Endothelial cell of umbilical vein (primary cell): ENCODE measurements at regions not wholly inside any gene's neighbourhood (a gene's known extent, or its start where the extent isn't known, plus 50 kb on each side); places are given as distances from the start of the nearest gene placed in this dataset.
A peak's percentile ranks its signal among the peaks of the same experiment; 100 is the strongest.

Source experiments
- BruUV-seq: library from RNA; stranded (reverse); fragments of 400-500 nt; replicated peaks from 2 replicates; lab custom pipeline; 2021; lab: Mats Ljungman, UMichigan
- CTCF ChIA-PET: fragments of 300-600, 350-600 bp; sonication (Branson Sonifier 250); formaldehyde crosslinking; loops from one replicate; lab custom pipeline; 2021; ENCODE audit warnings: antibody characterized with exemption, inconsistent platforms; lab: Charles Lee
- POLR2A ChIA-PET: fragments of 300-600, 350-600 bp; sonication (Branson Sonifier 250); formaldehyde crosslinking; loops from one replicate; lab custom pipeline; 2021; ENCODE audit warnings: antibody characterized with exemption, inconsistent platforms; lab: Charles Lee
- DNase-seq: peaks from one replicate; pipeline ENCODE4 v3.0.0-alpha.2; 2011; ENCODE audit warnings: low read depth, low spot score
- FAIRE-seq: peaks from 2 replicates; lab custom pipeline; 2011; peaks lifted over from hg19 to GRCh38; lab: Jason Lieb, UNC
- H2AFZ ChIP-seq: 2 replicates; pipeline ENCODE4 v1.6.0; 2012; ENCODE audit warnings: low read depth, low read length, control low read depth, inconsistent platforms
- H3K27ac ChIP-seq: 2 replicates; pipeline ENCODE4 v1.5.1; 2011; ENCODE audit warnings: low read depth, mild to moderate bottlenecking, control low read depth, low read length, moderate library complexity; ENCODE audit not compliant: insufficient read depth
- H3K27me3 ChIP-seq, 2 experiments: 2 replicates each; pipeline versions ENCODE4 v1.6.0 to v1.6.1; 2011; ENCODE audit warnings: low read length in 2 of 2, mixed read lengths in 1 of 2; ENCODE audit not compliant: control insufficient read depth in 2 of 2, insufficient read depth in 2 of 2
- H3K36me3 ChIP-seq, 2 experiments: 2 replicates in 1 of 2; 3 replicates in 1 of 2; pipeline ENCODE4 v1.5.1; 2011; ENCODE audit warnings: low read length in 2 of 2, mild to moderate bottlenecking in 1 of 2, moderate library complexity in 1 of 2; ENCODE audit not compliant: control insufficient read depth in 2 of 2, insufficient read depth in 2 of 2; ENCODE audit errors: extremely low read depth in 1 of 2
- H3K4me1 ChIP-seq: 3 replicates; pipeline ENCODE4 v1.5.1; 2011; ENCODE audit warnings: mild to moderate bottlenecking, low read length; ENCODE audit not compliant: control insufficient read depth, insufficient read depth; ENCODE audit errors: extremely low read depth
- H3K4me2 ChIP-seq: 2 replicates; pipeline ENCODE4 v1.6.1; 2011; ENCODE audit warnings: low read length, control low read depth, mixed read lengths; ENCODE audit not compliant: insufficient read depth
- H3K4me3 ChIP-seq, 3 experiments: fragments of 200-600 bp in 1 of 3; sonication (generic), shearing (Covaris generic) in 1 of 3; replicated peaks in 1 of 3; 2 replicates each; pipeline ENCODE4 v1.5.1; 2011 to 2016; ENCODE audit warnings: control low read depth in 3 of 3, low read length in 3 of 3, mild to moderate bottlenecking in 2 of 3, inconsistent platforms in 1 of 3, low read depth in 1 of 3, moderate library complexity in 1 of 3; ENCODE audit not compliant: insufficient read depth in 1 of 3
- H3K79me2 ChIP-seq: 2 replicates; pipeline ENCODE4 v1.6.0; 2012; ENCODE audit warnings: low read length, inconsistent platforms; ENCODE audit not compliant: control insufficient read depth, insufficient read depth
- H3K9ac ChIP-seq: replicated peaks from 2 replicates; pipeline ENCODE3; 2011; ENCODE audit warnings: low read length, control low read depth; ENCODE audit not compliant: insufficient read depth; ENCODE audit errors: extremely low read depth
- H3K9me1 ChIP-seq: replicated peaks from 3 replicates; pipeline ENCODE4 v1.6.0; 2011; ENCODE audit warnings: mild to moderate bottlenecking, low read length; ENCODE audit not compliant: control insufficient read depth, insufficient read depth; ENCODE audit errors: extremely low read depth
- H3K9me3 ChIP-seq: replicated peaks from 2 replicates; pipeline ENCODE4 v1.5.1; 2012; ENCODE audit warnings: low read length, inconsistent platforms; ENCODE audit not compliant: control insufficient read depth, insufficient read depth
- H4K20me1 ChIP-seq: replicated peaks from 2 replicates; pipeline ENCODE3; 2011; ENCODE audit warnings: mild to moderate bottlenecking, low read length; ENCODE audit not compliant: control insufficient read depth, insufficient read depth; ENCODE audit errors: extremely low read depth
- EZH2 ChIP-seq: IDR thresholded peaks from 2 replicates; pipeline ENCODE4 v1.6.1; 2012; ENCODE audit warnings: borderline replicate concordance, low read depth, mild to moderate bottlenecking, moderate library complexity, low read length, inconsistent platforms; ENCODE audit not compliant: severe bottlenecking
- FOS ChIP-seq: IDR thresholded peaks from 2 replicates; pipeline ENCODE4 v1.6.1; 2011; ENCODE audit warnings: mild to moderate bottlenecking, low read length, moderate library complexity, borderline replicate concordance; ENCODE audit not compliant: insufficient read depth
- GATA2 ChIP-seq: IDR thresholded peaks from 2 replicates; pipeline ENCODE4 v1.7.0; 2011; ENCODE audit warnings: low read depth, mild to moderate bottlenecking, moderate library complexity, mixed read lengths, low read length; ENCODE audit not compliant: insufficient read length, insufficient read depth
- JUN ChIP-seq: IDR thresholded peaks from 2 replicates; pipeline ENCODE4 v1.6.1; 2011; ENCODE audit warnings: borderline replicate concordance, low read depth; ENCODE audit not compliant: insufficient read length, insufficient read depth
- MYC ChIP-seq: IDR thresholded peaks from one replicate; pipeline ENCODE4 v1.6.1; 2011; ENCODE audit warnings: mild to moderate bottlenecking, low read depth, low read length
- POLR2A ChIP-seq: IDR thresholded peaks from 2 replicates; pipeline ENCODE4 v1.6.1; 2012; ENCODE audit warnings: low read depth, mild to moderate bottlenecking, control low read depth, low read length
- POLR2AphosphoS5 ChIP-seq: IDR thresholded peaks from 2 replicates; pipeline ENCODE4 v1.6.1; 2012; ENCODE audit warnings: low read depth, mild to moderate bottlenecking, control low read depth, low read length, moderate library complexity; ENCODE audit not compliant: insufficient read depth
- dilution Hi-C: fragments of 300-500 bp; cut with MboI; formaldehyde crosslinking; loops from one replicate; pipeline ENCODE4 v1.15.0; 2019; ENCODE audit warnings: low sequenced_read_pairs; ENCODE audit not compliant: extremely low pct_ligation_motif_present
- intact Hi-C: fragments of 100-400 bp; cut with micrococcal nuclease; formaldehyde crosslinking; loops from one replicate; pipeline ENCODE4 v1.10.0; 2022
- TF ChIP-seq, protein P1 (sequence below): IDR thresholded peaks from 2 replicates; pipeline ENCODE4 v1.6.1; 2011; ENCODE audit not compliant: insufficient read depth, insufficient read length
- TF ChIP-seq, protein P2 (sequence below), 2 donors: IDR thresholded peaks; 1 replicate in 1 of 2; 2 replicates in 1 of 2; pipeline ENCODE4 v1.5.1; 2011; ENCODE audit warnings: low read length in 2 of 2, mild to moderate bottlenecking in 2 of 2, moderate library complexity in 2 of 2, control low read depth in 1 of 2, inconsistent platforms in 1 of 2, low read depth in 1 of 2; ENCODE audit not compliant: insufficient read depth in 1 of 2; ENCODE audit errors: extremely low read depth in 1 of 2

DNA sequence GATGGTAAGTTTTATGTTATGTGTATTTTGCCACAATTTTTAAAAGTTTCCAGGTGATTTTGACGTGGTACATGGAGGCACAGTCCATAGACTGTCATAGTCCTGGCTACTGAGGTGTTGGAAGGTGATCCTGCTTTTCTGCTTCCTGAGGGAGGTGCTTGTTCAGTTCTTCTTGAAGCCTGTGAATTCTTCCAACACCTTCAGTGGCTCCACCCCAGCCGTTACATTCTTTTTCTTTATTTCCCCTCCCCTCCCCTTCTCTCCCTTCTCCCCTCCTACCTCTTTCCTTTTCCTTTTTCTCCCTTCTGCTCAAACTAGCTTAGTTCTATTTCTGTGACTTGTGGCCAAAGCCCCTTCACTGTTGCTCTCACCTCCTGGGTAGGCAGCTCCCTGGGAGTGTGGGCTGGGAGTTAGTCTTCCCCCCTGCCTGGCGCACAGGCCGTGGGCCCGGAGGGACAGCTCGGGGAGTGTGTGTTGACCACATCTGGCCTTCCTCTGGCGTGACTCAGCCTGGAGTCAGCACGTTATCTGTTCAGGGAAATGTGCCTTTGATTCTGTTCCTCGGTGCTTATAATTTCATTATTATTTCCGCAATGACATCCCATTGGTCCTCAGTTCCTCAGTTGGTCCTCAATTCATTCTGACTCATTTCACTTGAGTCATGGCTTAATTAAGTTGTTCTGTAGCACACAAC is 566.2 kb downstream of the TBC1D22A start:
- Histone ChIP-seq H3K9me3 (no peaks in the 10 kb centered on the region), H4K20me1 (no peaks in the 10 kb centered on the region), H3K4me3 (no peak overlapping the region), H3K27ac (no peak overlapping the region), H3K79me2 (no peaks in the 10 kb centered on the region), H2AFZ (peak overlapping the region; percentile 31), H3K4me2 (peak overlapping the region; percentile 52), H3K36me3 (no peaks in the 10 kb centered on the region), H3K27me3 (no peaks in the 10 kb centered on the region), H3K9ac (no peak overlapping the region), H3K9me1 (no peaks in the 10 kb centered on the region), H3K4me1 (peaks cover 15% of the 10 kb centered on the region)
- FAIRE-seq (peak; percentile 95), DNase-seq (peak; percentile 87)
- no TSS peak for BruUV-seq
- intact Hi-C loops, result loop anchor here (1.0 to 2.0 kb wide), 3 partner anchors 9 to 14 kb away; no protein-coding TSS in a partner anchor
- ChIA-PET POLR2A (no interaction called here), CTCF (no interaction called here)
- TF ChIP-seq EZH2, result no peak
- TF ChIP-seq JUN, result peak; percentile 60
- peak; percentile 96 for TF ChIP-seq GATA2
- TF ChIP-seq MYC, result no peak
- TF ChIP-seq, protein P1, sequence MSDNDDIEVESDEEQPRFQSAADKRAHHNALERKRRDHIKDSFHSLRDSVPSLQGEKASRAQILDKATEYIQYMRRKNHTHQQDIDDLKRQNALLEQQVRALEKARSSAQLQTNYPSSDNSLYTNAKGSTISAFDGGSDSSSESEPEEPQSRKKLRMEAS, result no peak
- peak; percentile 100 for TF ChIP-seq FOS
- TF ChIP-seq POLR2AphosphoS5, result peak; percentile 85
- TF ChIP-seq, protein P2, sequence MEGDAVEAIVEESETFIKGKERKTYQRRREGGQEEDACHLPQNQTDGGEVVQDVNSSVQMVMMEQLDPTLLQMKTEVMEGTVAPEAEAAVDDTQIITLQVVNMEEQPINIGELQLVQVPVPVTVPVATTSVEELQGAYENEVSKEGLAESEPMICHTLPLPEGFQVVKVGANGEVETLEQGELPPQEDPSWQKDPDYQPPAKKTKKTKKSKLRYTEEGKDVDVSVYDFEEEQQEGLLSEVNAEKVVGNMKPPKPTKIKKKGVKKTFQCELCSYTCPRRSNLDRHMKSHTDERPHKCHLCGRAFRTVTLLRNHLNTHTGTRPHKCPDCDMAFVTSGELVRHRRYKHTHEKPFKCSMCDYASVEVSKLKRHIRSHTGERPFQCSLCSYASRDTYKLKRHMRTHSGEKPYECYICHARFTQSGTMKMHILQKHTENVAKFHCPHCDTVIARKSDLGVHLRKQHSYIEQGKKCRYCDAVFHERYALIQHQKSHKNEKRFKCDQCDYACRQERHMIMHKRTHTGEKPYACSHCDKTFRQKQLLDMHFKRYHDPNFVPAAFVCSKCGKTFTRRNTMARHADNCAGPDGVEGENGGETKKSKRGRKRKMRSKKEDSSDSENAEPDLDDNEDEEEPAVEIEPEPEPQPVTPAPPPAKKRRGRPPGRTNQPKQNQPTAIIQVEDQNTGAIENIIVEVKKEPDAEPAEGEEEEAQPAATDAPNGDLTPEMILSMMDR (IDR thresholded peaks at IDR 0.05; ENCODE audit: extremely low read depth in 1 of 2, insufficient read depth in 1 of 2, low read depth in 1 of 2, low read length in 2 of 2), result no peak
- TF ChIP-seq POLR2A, result no peak
- dilution Hi-C loops, result no loop called here
